Mucosa of descending colon (tissue), 3 donors: ENCODE measurements at regions not wholly inside any gene's neighbourhood (a gene's known extent, or its start where the extent isn't known, plus 50 kb on each side); places are given as distances from the start of the nearest gene placed in this dataset.

Experiments
- ATAC-seq: fragments of 200-7000 bp; cut with Tn5 transposase; one replicate; pipeline ENCODE4 v1.9.1; 2020; ENCODE audit warnings: mild to moderate bottlenecking, moderate library complexity
- DNase-seq, 3 donors: peaks; one replicate each; pipeline ENCODE4 v3.0.0-alpha.2; 2020
- H3K36me3 ChIP-seq: fragments of 200-600 bp; one replicate; pipeline ENCODE4 v1.8.0; 2021; ENCODE audit warnings: low read depth, mild to moderate bottlenecking
- H3K4me1 ChIP-seq: fragments of 200-600 bp; one replicate; pipeline ENCODE4 v1.8.0; 2021; ENCODE audit warnings: low read depth, mild to moderate bottlenecking
- H3K4me3 ChIP-seq: fragments of 200-600 bp; one replicate; pipeline ENCODE4 v1.8.0; 2021; ENCODE audit warnings: mild to moderate bottlenecking
- H3K9me3 ChIP-seq: fragments of 200-600 bp; one replicate; pipeline ENCODE4 v1.8.0; 2021; ENCODE audit warnings: mild to moderate bottlenecking
- intact Hi-C, 2 donors: fragments of 100-400 bp; cut with DNase I in 1 of 2; cut with micrococcal nuclease in 1 of 2; formaldehyde crosslinking; loops; one replicate each; pipeline versions ENCODE4 v1.11.0 to v1.11.1; 2022; cut with DNase I, micrococcal nuclease
- TF ChIP-seq, protein P1 (sequence below): fragments of 200-600 bp; IDR thresholded peaks from one replicate; pipeline ENCODE4 v1.8.0; 2022; ENCODE audit warnings: antibody characterized with exemption, mild to moderate bottlenecking
- donor health status: DM: no; HTN: no; CAD: no; lungs with moderate emphysema.
- donor health status: DM: no; HTN: no; CAD: no.
- donor health status: DM: no; HTN: yes; CAD: no.

- peaks cover 6% of the 10 kb centered on the region for H3K9me3 ChIP-seq
- no peak for DNase-seq
- H3K36me3 ChIP-seq: no peaks in the 10 kb centered on the region
- TF ChIP-seq, protein P1, sequence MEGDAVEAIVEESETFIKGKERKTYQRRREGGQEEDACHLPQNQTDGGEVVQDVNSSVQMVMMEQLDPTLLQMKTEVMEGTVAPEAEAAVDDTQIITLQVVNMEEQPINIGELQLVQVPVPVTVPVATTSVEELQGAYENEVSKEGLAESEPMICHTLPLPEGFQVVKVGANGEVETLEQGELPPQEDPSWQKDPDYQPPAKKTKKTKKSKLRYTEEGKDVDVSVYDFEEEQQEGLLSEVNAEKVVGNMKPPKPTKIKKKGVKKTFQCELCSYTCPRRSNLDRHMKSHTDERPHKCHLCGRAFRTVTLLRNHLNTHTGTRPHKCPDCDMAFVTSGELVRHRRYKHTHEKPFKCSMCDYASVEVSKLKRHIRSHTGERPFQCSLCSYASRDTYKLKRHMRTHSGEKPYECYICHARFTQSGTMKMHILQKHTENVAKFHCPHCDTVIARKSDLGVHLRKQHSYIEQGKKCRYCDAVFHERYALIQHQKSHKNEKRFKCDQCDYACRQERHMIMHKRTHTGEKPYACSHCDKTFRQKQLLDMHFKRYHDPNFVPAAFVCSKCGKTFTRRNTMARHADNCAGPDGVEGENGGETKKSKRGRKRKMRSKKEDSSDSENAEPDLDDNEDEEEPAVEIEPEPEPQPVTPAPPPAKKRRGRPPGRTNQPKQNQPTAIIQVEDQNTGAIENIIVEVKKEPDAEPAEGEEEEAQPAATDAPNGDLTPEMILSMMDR: no peak
- H3K4me3 ChIP-seq: no peak overlapping the region
- no peak for ATAC-seq
- intact Hi-C loops: no loop called here
- H3K4me1 ChIP-seq: no peaks in the 10 kb centered on the region
Observed at GRCh38 chr13:56299650-56300049, 841.1 kb upstream of the PRR20A start.

DNA sequence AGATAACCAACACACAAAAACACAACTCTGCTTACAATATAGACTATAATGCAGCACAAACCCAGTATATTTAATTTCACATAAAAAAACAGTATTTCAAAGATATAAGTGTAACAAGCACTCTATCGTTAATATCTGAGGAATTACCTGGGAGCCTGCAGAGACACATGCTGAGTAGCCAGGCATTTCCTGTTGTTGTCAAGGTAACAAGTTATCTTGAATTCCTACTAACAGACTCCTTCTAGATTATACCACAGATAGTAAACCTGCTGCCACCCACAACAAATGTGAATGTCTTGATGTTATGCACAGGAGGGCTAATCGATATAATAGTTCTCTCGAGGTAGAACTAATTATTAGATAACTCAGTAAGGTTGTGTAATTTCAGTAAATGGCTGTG, 826.0 kb upstream of the PRR20A start:
- Histone ChIP-seq H3K4me1 (no peaks in the 10 kb centered on the region), H3K4me3 (no peak overlapping the region), H3K36me3 (no peaks in the 10 kb centered on the region), H3K9me3 (peaks cover 12% of the 10 kb centered on the region)
- DNase-seq: no peak
- intact Hi-C loops: no loop called here
- no peak for ATAC-seq
- TF ChIP-seq, protein P1: no peak

DNA sequence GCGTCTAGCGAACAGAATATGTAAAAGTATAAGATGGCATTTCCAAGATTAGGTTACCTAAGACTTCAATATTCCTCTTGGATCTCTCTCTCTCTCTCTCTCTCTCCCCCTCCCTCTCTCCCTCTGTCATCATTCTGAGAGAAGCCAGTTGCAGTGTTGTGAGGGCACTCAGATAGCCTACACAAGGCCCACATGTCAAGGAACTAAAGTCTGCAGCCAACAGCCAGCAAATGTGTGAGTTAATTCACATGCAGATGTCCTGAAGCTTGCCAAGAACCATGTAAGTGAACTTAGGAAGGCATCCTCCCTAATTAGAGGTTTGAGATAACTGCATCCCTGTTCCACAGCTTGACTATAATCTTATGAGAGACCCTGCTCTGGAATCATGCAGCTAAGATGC, 822.9 kb upstream of the PRR20A start:
- no peaks in the 10 kb centered on the region for H3K36me3 ChIP-seq
- ATAC-seq: no peak
- intact Hi-C loops: no loop called here
- no peaks in the 10 kb centered on the region for H3K4me1 ChIP-seq
- TF ChIP-seq, protein P1: no peak
- DNase-seq: no peak
- peaks cover 18% of the 10 kb centered on the region for H3K9me3 ChIP-seq
- no peak overlapping the region for H3K4me3 ChIP-seq

DNA sequence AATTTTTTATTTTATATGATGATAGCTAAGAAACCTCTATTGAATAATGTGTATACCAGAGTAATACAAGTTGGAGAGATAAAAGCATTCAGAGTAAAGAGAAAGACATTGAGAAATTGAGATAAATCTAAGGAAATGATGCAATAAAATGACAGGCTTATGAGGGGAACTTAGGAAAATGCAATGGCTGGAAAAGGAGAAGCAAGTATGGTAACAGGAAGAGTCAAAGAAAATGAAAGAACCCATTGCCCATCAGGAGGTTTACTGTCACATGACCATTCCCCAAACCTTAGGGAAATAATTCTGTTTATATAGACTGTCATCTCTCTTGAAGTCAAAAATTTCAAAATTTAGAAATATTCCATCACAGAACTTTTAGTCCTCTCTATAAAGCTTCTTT, 808.0 kb upstream of the PRR20A start:
- intact Hi-C loops: no loop called here
- no peaks in the 10 kb centered on the region for H3K36me3 ChIP-seq
- no peaks in the 10 kb centered on the region for H3K4me1 ChIP-seq
- peaks cover 34% of the 10 kb centered on the region for H3K9me3 ChIP-seq
- ATAC-seq (no peak), DNase-seq (no peak)
- TF ChIP-seq, protein P1: no peak
- H3K4me3 ChIP-seq: no peak overlapping the region

DNA sequence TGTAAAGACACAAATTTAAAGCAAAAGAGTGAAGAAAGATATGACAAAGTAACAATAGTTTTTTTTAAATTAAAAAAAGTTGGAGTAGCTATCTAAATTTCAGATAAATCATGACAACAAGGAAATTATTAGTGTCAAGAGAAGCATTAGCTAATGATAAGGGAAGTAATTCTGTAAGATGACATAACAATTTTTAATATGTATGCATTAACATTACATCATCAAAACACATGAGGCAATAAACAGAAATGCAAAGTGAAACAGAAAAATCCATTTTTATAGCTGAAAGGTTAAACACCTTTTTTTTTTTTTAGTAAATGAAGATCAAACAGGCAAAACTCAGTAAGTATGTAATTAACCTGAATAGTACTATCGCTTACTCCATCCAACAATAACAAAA, 804.9 kb upstream of the PRR20A start:
- intact Hi-C loops: no loop called here
- Histone ChIP-seq H3K36me3 (no peaks in the 10 kb centered on the region), H3K4me3 (no peak overlapping the region), H3K4me1 (no peaks in the 10 kb centered on the region), H3K9me3 (peaks cover 36% of the 10 kb centered on the region)
- no peak for ATAC-seq
- no peak for DNase-seq
- TF ChIP-seq, protein P1: no peak

DNA sequence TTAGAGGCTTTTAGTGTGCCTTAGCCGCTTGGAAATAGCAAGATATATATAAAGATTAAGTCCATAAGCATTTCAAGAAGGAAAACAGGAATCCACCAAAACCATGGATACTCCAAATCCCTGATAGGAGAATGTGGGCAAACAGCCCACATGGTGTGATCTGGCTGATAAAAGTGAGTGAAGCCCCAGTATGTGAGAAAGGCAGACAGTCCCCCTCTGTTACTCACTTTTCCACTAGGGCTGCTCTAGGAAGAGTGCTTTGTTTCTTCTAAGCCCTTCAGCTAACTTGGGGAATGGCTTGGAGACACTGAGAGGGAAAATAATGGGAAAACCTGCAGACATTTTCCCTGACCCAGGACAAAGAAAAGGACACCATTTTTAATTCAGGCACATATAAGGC, 802.3 kb upstream of the PRR20A start:
- Histone ChIP-seq H3K4me1 (no peaks in the 10 kb centered on the region), H3K9me3 (peaks cover 36% of the 10 kb centered on the region), H3K36me3 (no peaks in the 10 kb centered on the region), H3K4me3 (no peak overlapping the region)
- intact Hi-C loops: no loop called here
- TF ChIP-seq, protein P1: no peak
- DNase-seq: no peak
- no peak for ATAC-seq
